GM21381 (cell line): ENCODE measurements at regions not wholly inside any gene's neighbourhood (a gene's known extent, or its start where the extent isn't known, plus 50 kb on each side); places are given as distances from the start of the nearest gene placed in this dataset.
"Not testable (repeated sequence)": the region's sequence is repeated elsewhere in the genome, so short reads cannot be mapped to it uniquely, and the experiment has no call there.

Experiments used
- ATAC-seq: cut with Tn5 transposase; IDR thresholded peaks from one replicate; pipeline ENCODE4 v1.9.1; 2021; ENCODE audit warnings: mild to moderate bottlenecking, moderate library complexity; ENCODE audit not compliant: unreplicated experiment

- ATAC-seq = no peak
These were observed 126.5 kb upstream of the MEX3C start for GRCh38 chr18:51323961-51324360.

- no peak for ATAC-seq
These were observed 132.7 kb upstream of the MEX3C start for GRCh38 chr18:51330148-51330547.

- ATAC-seq = no peak
These were observed 133.3 kb upstream of the MEX3C start for GRCh38 chr18:51330739-51331138.

- no peak for ATAC-seq
These were observed 139.9 kb upstream of the MEX3C start for GRCh38 chr18:51337406-51337805.

GRCh38 chr18:51339856-51340255 lies 142.4 kb upstream of the MEX3C start:
- ATAC-seq = no peak

- ATAC-seq = no peak
These were observed 142.9 kb upstream of the MEX3C start for GRCh38 chr18:51340332-51340731.

- no peak for ATAC-seq
These were observed 145.3 kb upstream of the MEX3C start for GRCh38 chr18:51342815-51343214.

- ATAC-seq = no peak
These were observed 148.4 kb upstream of the MEX3C start for GRCh38 chr18:51345848-51346391.

- ATAC-seq = no peak
These were observed 148.9 kb upstream of the MEX3C start for GRCh38 chr18:51346404-51346803.

GRCh38 chr18:51350081-51350480 lies 152.6 kb upstream of the MEX3C start:
- ATAC-seq = no peak

- ATAC-seq = no peak
These were observed 158.4 kb upstream of the MEX3C start for GRCh38 chr18:51355841-51356240.

GRCh38 chr18:51360301-51360700 lies 162.8 kb upstream of the MEX3C start:
- not testable (repeated sequence) for ATAC-seq

GRCh38 chr18:51361130-51361860 lies 163.8 kb upstream of the MEX3C start:
- ATAC-seq = no peak

- ATAC-seq = no peak
These were observed 165.9 kb upstream of the MEX3C start for GRCh38 chr18:51363384-51363783.

- no peak for ATAC-seq
These were observed 173.5 kb upstream of the MEX3C start for GRCh38 chr18:51370996-51371395.

GRCh38 chr18:51371929-51372328 lies 174.4 kb upstream of the MEX3C start:
- no peak for ATAC-seq

- ATAC-seq = no peak
These were observed 184.6 kb upstream of the MEX3C start for GRCh38 chr18:51382081-51382480.

GRCh38 chr18:51383116-51383515 lies 185.6 kb upstream of the MEX3C start:
- ATAC-seq = no peak

- no peak for ATAC-seq
These were observed 186.2 kb upstream of the MEX3C start for GRCh38 chr18:51383711-51384110.

GRCh38 chr18:51385270-51385669 lies 187.8 kb upstream of the MEX3C start:
- no peak for ATAC-seq

- ATAC-seq = no peak
These were observed 193.2 kb upstream of the MEX3C start for GRCh38 chr18:51390702-51391101.

GRCh38 chr18:51391215-51391614 lies 193.7 kb upstream of the MEX3C start:
- ATAC-seq = no peak

GRCh38 chr18:51391731-51392130 lies 194.2 kb upstream of the MEX3C start:
- no peak for ATAC-seq
